Memory B cell (primary cell): ENCODE measurements at regions not wholly inside any gene's neighbourhood (a gene's known extent, or its start where the extent isn't known, plus 50 kb on each side); places are given as distances from the start of the nearest gene placed in this dataset.

Experiments
- ATAC-seq: fragments of 150-1000 bp; cut with Tn5 transposase; 2 replicates; pipeline ENCODE4 v1.10.0; 2021; ENCODE audit warnings: low read depth, mild to moderate bottlenecking, moderate library complexity
- DNase-seq, 2 donors: peaks; one replicate each; pipeline ENCODE4 v3.0.0; 2022; ENCODE audit warnings: low spot score in 2 of 2
- H3K27ac Mint-ChIP-seq: one replicate; pipeline ENCODE4 v1.8.0; 2022; ENCODE audit warnings: mild to moderate bottlenecking, moderate library complexity, mixed read lengths
- H3K27me3 Mint-ChIP-seq: one replicate; pipeline ENCODE4 v1.8.0; 2022; ENCODE audit warnings: mixed read lengths
- H3K36me3 Mint-ChIP-seq: one replicate; pipeline ENCODE4 v1.8.0; 2022; ENCODE audit warnings: mild to moderate bottlenecking, mixed read lengths
- H3K4me1 Mint-ChIP-seq: one replicate; pipeline ENCODE4 v1.8.0; 2022; ENCODE audit warnings: mixed read lengths
- H3K4me3 Mint-ChIP-seq: one replicate; pipeline ENCODE4 v1.8.0; 2022; ENCODE audit warnings: mild to moderate bottlenecking, moderate library complexity, mixed read lengths
- H3K9me3 Mint-ChIP-seq: one replicate; pipeline ENCODE4 v1.8.0; 2022; ENCODE audit warnings: mixed read lengths

DNA sequence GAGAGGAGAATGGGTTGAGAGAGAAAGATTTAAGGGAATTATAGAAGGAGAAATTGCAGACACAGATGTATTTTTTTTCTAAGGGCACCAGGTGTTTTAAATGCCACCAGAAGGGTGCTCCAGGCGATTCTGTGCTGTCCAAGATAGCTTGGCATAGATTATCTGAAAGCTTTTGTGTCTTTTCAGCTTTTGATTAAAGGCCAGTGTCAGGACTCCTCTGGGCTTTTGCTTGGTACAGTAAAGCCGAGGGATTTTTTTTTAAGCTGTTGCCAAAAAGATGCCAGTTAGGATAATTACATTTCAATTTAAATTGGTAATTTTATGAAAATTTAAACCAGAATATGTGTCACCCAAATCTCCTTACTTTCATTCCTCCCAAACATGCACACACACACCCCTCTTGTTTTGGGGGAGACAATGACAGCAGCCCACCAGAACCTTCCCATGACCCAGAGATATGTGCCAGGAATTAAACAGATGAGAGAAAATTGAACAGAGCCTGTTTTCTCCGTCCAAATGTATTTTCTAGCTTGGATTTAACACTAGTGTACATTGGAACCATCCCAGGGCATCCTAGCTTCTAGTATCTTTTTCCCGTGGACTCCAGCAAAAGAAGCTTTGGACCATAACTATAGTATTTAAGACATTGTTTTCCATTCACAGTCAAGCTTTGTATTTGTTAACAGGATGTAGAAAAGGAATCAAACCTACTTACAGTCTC is 670.7 kb upstream of the CXADR start:
- no peaks in the 10 kb centered on the region for H3K36me3 Mint-ChIP-seq
- peaks cover 7% of the 10 kb centered on the region for H3K9me3 Mint-ChIP-seq
- no peaks in the 10 kb centered on the region for H3K27me3 Mint-ChIP-seq
- no peaks in the 10 kb centered on the region for H3K4me1 Mint-ChIP-seq
- H3K4me3 Mint-ChIP-seq, result no peak overlapping the region
- DNase-seq (no peak), ATAC-seq (no peak)
- no peak overlapping the region for H3K27ac Mint-ChIP-seq

- no peak overlapping the region for H3K27ac Mint-ChIP-seq
- no peaks in the 10 kb centered on the region for H3K27me3 Mint-ChIP-seq
- ATAC-seq, result no peak
- H3K9me3 Mint-ChIP-seq, result peaks cover 7% of the 10 kb centered on the region
- DNase-seq, result no peak
- no peaks in the 10 kb centered on the region for H3K36me3 Mint-ChIP-seq
- no peak overlapping the region for H3K4me3 Mint-ChIP-seq
- H3K4me1 Mint-ChIP-seq, result no peaks in the 10 kb centered on the region
Measured at GRCh38 chr21:16842696-16843035, 670.2 kb upstream of the CXADR start.

DNA sequence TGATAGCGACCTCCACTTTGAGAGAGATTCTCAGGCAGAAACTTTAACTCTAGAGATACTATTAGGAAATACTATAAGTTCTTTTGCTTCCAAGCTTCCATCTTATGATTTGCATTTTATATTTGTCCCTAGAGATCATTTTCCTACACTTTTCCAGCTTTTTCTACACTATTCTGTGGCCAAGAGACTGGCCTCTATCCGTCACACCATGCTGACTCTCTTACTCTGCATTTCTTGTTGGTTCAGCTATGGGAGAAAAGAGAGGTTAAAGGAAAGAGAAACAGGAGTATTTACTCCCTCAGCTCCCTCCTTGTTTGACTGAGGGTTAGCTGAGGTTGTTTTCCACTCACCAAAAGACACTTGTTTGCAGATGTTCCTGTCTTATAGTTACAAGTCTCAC is 665.6 kb upstream of the CXADR start:
- no peak overlapping the region for H3K27ac Mint-ChIP-seq
- ATAC-seq (no peak), DNase-seq (no peak)
- H3K4me3 Mint-ChIP-seq, result no peak overlapping the region
- H3K36me3 Mint-ChIP-seq, result no peaks in the 10 kb centered on the region
- no peaks in the 10 kb centered on the region for H3K4me1 Mint-ChIP-seq
- H3K27me3 Mint-ChIP-seq, result no peaks in the 10 kb centered on the region
- peaks cover 6% of the 10 kb centered on the region for H3K9me3 Mint-ChIP-seq

DNA sequence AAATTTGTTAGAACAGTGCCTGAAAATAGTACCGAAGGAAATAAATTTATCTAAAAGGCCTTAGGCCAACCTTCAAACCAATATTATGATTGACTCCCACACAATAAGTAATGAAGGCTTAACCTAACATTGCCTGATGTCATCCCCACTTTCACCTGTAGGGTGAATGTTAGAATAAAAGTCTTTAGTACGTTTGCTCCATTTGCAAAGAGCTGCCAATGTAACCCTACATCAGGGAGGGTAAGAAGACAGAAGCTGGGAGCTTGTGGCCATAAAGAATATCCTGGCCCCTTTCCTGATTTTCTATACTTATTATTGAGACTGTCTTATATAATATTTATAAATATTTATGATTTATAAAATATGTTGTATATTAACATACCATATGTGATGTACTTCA is 661.8 kb upstream of the CXADR start:
- DNase-seq (no peak), ATAC-seq (no peak)
- Mint-ChIP-seq H3K36me3 (no peaks in the 10 kb centered on the region), H3K9me3 (peaks cover 8% of the 10 kb centered on the region), H3K27ac (no peak overlapping the region), H3K4me3 (no peak overlapping the region), H3K4me1 (no peaks in the 10 kb centered on the region), H3K27me3 (no peaks in the 10 kb centered on the region)

GRCh38 chr21:16855164-16855667 is 657.6 kb upstream of the CXADR start:
- no peak overlapping the region for H3K27ac Mint-ChIP-seq
- no peaks in the 10 kb centered on the region for H3K36me3 Mint-ChIP-seq
- ATAC-seq (no peak), DNase-seq (no peak)
- H3K27me3 Mint-ChIP-seq, result no peaks in the 10 kb centered on the region
- no peak overlapping the region for H3K4me3 Mint-ChIP-seq
- H3K9me3 Mint-ChIP-seq, result peaks cover 8% of the 10 kb centered on the region
- H3K4me1 Mint-ChIP-seq, result no peaks in the 10 kb centered on the region

- Mint-ChIP-seq H3K4me1 (no peaks in the 10 kb centered on the region), H3K36me3 (no peaks in the 10 kb centered on the region)
Measured at GRCh38 chr21:16863362-16863905, 649.4 kb upstream of the CXADR start.

DNA sequence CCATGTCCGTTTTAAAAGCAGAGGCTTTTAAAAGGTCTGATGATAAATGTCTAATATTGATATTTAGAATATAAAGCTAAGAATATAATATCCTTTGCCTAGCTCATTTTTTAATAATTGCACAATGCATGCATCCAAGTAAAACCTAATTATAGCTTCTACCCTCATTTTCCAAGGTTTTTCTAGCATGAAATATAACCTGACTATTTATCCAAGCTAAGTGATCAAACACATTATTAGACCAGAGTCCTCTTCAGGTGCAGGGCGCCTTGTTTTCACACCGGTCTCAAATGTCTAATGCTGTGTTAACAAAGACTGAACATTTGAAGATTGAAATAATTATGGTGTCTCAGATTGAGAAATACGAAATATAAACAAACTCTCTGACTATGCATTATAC is 648.9 kb upstream of the CXADR start:
- Mint-ChIP-seq H3K4me3 (no peak overlapping the region), H3K27ac (no peak overlapping the region), H3K4me1 (no peaks in the 10 kb centered on the region), H3K36me3 (no peaks in the 10 kb centered on the region), H3K27me3 (no peaks in the 10 kb centered on the region), H3K9me3 (no peaks in the 10 kb centered on the region)
- ATAC-seq, result no peak
- DNase-seq, result no peak

More at GRCh38 chr21:16863362-16863905, 649.4 kb upstream of the CXADR start:
- Mint-ChIP-seq H3K27ac (no peak overlapping the region), H3K9me3 (no peaks in the 10 kb centered on the region), H3K27me3 (no peaks in the 10 kb centered on the region), H3K4me3 (no peak overlapping the region)
- DNase-seq (no peak), ATAC-seq (no peak)

DNA sequence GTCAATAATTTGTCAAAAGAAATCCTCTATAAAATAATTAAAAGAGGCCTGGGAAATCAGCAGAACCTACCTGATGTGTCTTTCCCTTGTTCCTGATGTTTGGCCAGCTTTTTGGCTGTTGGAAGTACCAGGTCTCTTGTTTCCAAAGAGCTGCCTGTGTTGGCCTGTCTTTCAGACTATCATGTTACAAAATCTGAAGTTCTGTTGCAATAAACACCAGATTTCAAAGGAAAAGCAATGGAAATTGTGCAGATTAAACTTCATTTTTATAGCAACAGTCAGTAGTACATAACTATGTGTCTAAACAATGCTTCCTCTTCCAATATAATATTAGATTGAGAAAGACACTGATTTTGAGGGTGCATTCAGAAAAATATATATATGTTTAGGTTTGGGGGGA is 647.2 kb upstream of the CXADR start:
- ATAC-seq (no peak), DNase-seq (no peak)
- Mint-ChIP-seq H3K36me3 (no peaks in the 10 kb centered on the region), H3K27ac (no peak overlapping the region), H3K9me3 (no peaks in the 10 kb centered on the region), H3K27me3 (no peaks in the 10 kb centered on the region), H3K4me1 (no peaks in the 10 kb centered on the region), H3K4me3 (no peak overlapping the region)

DNA sequence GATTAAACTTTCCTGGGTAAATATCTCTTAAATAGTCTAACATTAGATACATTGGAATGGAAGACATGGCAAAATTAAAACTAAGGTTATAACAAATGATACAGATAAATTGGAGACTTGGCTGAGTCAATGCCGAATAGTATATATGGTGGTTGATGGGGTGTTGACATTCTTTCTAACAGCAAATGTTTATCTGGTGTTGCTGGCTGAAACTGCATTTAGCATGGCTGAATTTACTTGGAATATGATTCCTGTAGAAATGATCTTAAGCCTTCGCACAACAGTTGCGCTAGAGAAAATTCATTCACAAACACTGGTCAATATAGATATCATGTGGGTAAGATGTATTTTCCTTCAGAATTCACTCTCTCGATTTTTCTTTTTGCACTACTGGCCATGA is 646.0 kb upstream of the CXADR start:
- no peak overlapping the region for H3K27ac Mint-ChIP-seq
- no peaks in the 10 kb centered on the region for H3K27me3 Mint-ChIP-seq
- H3K4me1 Mint-ChIP-seq, result no peaks in the 10 kb centered on the region
- H3K4me3 Mint-ChIP-seq, result no peak overlapping the region
- no peak for DNase-seq
- ATAC-seq, result no peak
- no peaks in the 10 kb centered on the region for H3K36me3 Mint-ChIP-seq
- H3K9me3 Mint-ChIP-seq, result no peaks in the 10 kb centered on the region

DNA sequence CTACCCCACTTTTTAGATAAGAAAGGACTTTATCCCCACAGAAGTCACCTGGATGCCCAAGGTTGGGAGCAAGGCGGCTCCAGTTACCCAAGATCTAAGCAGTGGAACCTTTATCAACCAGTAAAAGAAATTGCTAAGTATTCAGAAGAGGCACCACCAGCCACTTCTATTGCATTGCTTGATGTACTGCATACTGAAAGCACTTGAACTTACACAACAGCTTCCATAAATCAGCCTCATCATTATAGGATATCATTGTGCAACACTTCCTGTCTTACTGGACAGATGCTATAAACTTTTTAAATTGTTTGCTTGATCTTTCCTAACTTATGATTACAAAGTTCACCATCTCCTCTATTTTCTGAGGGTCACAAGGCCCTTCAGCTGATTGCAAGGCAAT is 642.7 kb upstream of the CXADR start:
- ATAC-seq (no peak), DNase-seq (no peak)
- Mint-ChIP-seq H3K27ac (no peak overlapping the region), H3K4me1 (no peaks in the 10 kb centered on the region), H3K27me3 (no peaks in the 10 kb centered on the region), H3K4me3 (no peak overlapping the region), H3K36me3 (no peaks in the 10 kb centered on the region), H3K9me3 (no peaks in the 10 kb centered on the region)

DNA sequence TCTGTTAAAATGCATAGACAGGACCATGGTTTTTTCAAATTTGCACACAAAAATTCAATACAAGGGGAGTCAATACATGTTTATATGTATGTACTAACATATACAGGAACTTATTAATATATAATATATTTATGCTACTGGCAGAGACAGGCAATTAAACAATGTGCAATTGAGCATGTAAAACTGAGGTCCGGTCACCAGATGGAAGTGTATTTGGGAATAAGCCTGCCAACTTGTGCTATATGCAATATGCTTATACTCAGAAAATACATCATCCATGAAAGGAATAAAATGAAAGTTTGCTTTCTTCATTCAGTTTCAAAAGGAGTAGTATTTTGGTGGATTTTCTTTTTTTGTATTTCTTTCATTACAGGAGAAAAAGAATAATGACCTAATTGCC is 640.2 kb upstream of the CXADR start:
- Mint-ChIP-seq H3K9me3 (no peaks in the 10 kb centered on the region), H3K27ac (no peak overlapping the region), H3K27me3 (no peaks in the 10 kb centered on the region), H3K36me3 (no peaks in the 10 kb centered on the region), H3K4me1 (no peaks in the 10 kb centered on the region), H3K4me3 (no peak overlapping the region)
- no peak for DNase-seq
- ATAC-seq, result no peak

- DNase-seq (no peak), ATAC-seq (no peak)
- H3K27me3 Mint-ChIP-seq, result no peaks in the 10 kb centered on the region
- no peak overlapping the region for H3K27ac Mint-ChIP-seq
- H3K36me3 Mint-ChIP-seq, result no peaks in the 10 kb centered on the region
- H3K4me3 Mint-ChIP-seq, result no peak overlapping the region
- H3K4me1 Mint-ChIP-seq, result no peaks in the 10 kb centered on the region
- H3K9me3 Mint-ChIP-seq, result no peaks in the 10 kb centered on the region
Measured at GRCh38 chr21:16873176-16873575, 639.7 kb upstream of the CXADR start.

DNA sequence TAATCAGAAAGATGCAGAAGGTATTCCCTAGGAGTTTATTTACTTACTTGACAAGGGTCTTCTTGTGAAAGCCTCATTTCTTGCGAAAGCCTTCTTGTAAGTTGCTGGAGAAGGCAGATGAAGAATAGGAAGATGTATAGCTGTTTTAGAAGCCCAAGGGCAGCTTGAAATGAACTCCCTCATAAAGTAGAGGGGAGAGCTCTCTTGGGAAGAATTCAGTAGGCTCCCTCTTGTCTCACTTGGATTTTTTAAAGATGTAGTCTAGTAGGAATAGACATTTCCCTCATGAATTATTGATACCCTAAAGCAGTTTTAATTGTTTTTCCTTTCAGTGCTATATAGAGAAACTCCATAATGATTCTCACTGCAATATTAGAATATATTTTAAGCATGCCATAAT is 639.2 kb upstream of the CXADR start:
- Mint-ChIP-seq H3K27me3 (no peaks in the 10 kb centered on the region), H3K4me1 (no peaks in the 10 kb centered on the region), H3K36me3 (no peaks in the 10 kb centered on the region), H3K9me3 (no peaks in the 10 kb centered on the region), H3K4me3 (no peak overlapping the region), H3K27ac (no peak overlapping the region)
- ATAC-seq (no peak), DNase-seq (no peak)

- H3K27ac Mint-ChIP-seq, result no peak overlapping the region
- DNase-seq (no peak), ATAC-seq (no peak)
- H3K27me3 Mint-ChIP-seq, result no peaks in the 10 kb centered on the region
- H3K4me3 Mint-ChIP-seq, result no peak overlapping the region
- no peaks in the 10 kb centered on the region for H3K4me1 Mint-ChIP-seq
- peaks cover 5% of the 10 kb centered on the region for H3K9me3 Mint-ChIP-seq
- H3K36me3 Mint-ChIP-seq, result no peaks in the 10 kb centered on the region
Measured at GRCh38 chr21:16879479-16879878, 633.4 kb upstream of the CXADR start.

GRCh38 chr21:16891821-16892220 is 621.0 kb upstream of the CXADR start:
- H3K4me1 Mint-ChIP-seq, result no peaks in the 10 kb centered on the region
- DNase-seq (no peak), ATAC-seq (no peak)
- H3K4me3 Mint-ChIP-seq, result no peak overlapping the region
- H3K27ac Mint-ChIP-seq, result no peak overlapping the region
- H3K36me3 Mint-ChIP-seq, result no peaks in the 10 kb centered on the region
- H3K27me3 Mint-ChIP-seq, result no peaks in the 10 kb centered on the region
- H3K9me3 Mint-ChIP-seq, result peaks cover 10% of the 10 kb centered on the region
